Caco-2 (cell line): ENCODE measurements at regions not wholly inside any gene's neighbourhood (a gene's known extent, or its start where the extent isn't known, plus 50 kb on each side); places are given as distances from the start of the nearest gene placed in this dataset.

ENCODE experiments used
- BruUV-seq: library from RNA; stranded (reverse); fragments of 400-500 nt; replicated peaks from 2 replicates; lab custom pipeline; 2021; lab: Mats Ljungman, UMichigan
- CTCF ChIA-PET: fragments of 300-600 bp; sonication (Branson Sonifier 250); formaldehyde crosslinking; loops from one replicate; lab custom pipeline; 2022; ENCODE audit warnings: antibody characterized with exemption; lab: Charles Lee
- POLR2A ChIA-PET: fragments of 300-600 bp; sonication (Branson Sonifier 250); formaldehyde crosslinking; loops from one replicate; lab custom pipeline; 2022; ENCODE audit warnings: antibody characterized with exemption; lab: Charles Lee
- DNase-seq, 2 experiments: peaks; one replicate each; pipeline versions ENCODE4 v3.0.0 to v3.0.0-alpha.2; 2020 to 2022
- H3K27me3 ChIP-seq: replicated peaks from 2 replicates; pipeline ENCODE4 v1.6.0; 2011; ENCODE audit warnings: low read length; ENCODE audit not compliant: control insufficient read depth, insufficient read depth
- H3K36me3 ChIP-seq: 2 replicates; pipeline ENCODE4 v1.5.1; 2011; ENCODE audit warnings: low read length; ENCODE audit not compliant: control insufficient read depth, insufficient read depth
- H3K4me1 ChIP-seq: fragments of 250-450 bp; sonication (Bioruptor Pico); 2 replicates; pipeline ENCODE4 v1.5.1; 2020; ENCODE audit warnings: mild to moderate bottlenecking
- H3K4me3 ChIP-seq: 2 replicates; pipeline ENCODE4 v1.5.1; 2011; ENCODE audit warnings: low read depth, mild to moderate bottlenecking, control low read depth, low read length
- H3K9me3 ChIP-seq: fragments of 250-450 bp; sonication (Bioruptor Pico); 2 replicates; pipeline ENCODE4 v1.5.1; 2020; ENCODE audit warnings: mild to moderate bottlenecking, moderate library complexity
- H3K27ac Mint-ChIP-seq: one replicate; pipeline ENCODE4 v1.8.0; 2022; ENCODE audit warnings: mixed read lengths; ENCODE audit not compliant: unreplicated experiment
- H3K27me3 Mint-ChIP-seq: one replicate; pipeline ENCODE4 v1.8.0; 2022; ENCODE audit warnings: mixed read lengths; ENCODE audit not compliant: insufficient read depth, unreplicated experiment
- H3K36me3 Mint-ChIP-seq: one replicate; pipeline ENCODE4 v1.8.0; 2022; ENCODE audit warnings: mild to moderate bottlenecking, mixed read lengths; ENCODE audit not compliant: insufficient read depth, unreplicated experiment
- H3K4me1 Mint-ChIP-seq: one replicate; pipeline ENCODE4 v1.8.0; 2022; ENCODE audit warnings: low read depth, mixed read lengths; ENCODE audit not compliant: unreplicated experiment
- H3K4me3 Mint-ChIP-seq: one replicate; pipeline ENCODE4 v1.8.0; 2022; ENCODE audit warnings: mild to moderate bottlenecking, moderate library complexity, mixed read lengths; ENCODE audit not compliant: unreplicated experiment
- H3K9me3 Mint-ChIP-seq: one replicate; pipeline ENCODE4 v1.8.0; 2022; ENCODE audit warnings: mixed read lengths; ENCODE audit not compliant: unreplicated experiment
- intact Hi-C: fragments of 100-400 bp; cut with micrococcal nuclease; formaldehyde crosslinking; loops from one replicate; pipeline ENCODE4 v1.10.0; 2022; ENCODE audit not compliant: unreplicated experiment
- TF ChIP-seq, protein P1 (sequence below), 2 experiments: fragments of 200-600 bp in 1 of 2; IDR thresholded peaks; 1 replicate in 1 of 2; 2 replicates in 1 of 2; pipeline versions ENCODE4 v1.5.1 to v1.8.0; 2011 to 2022; ENCODE audit warnings: antibody characterized with exemption in 1 of 2, control low read depth in 1 of 2, inconsistent platforms in 1 of 2, low read depth in 1 of 2, low read length in 1 of 2, mild to moderate bottlenecking in 1 of 2, moderate library complexity in 1 of 2; ENCODE audit not compliant: insufficient read depth in 1 of 2, severe bottlenecking in 1 of 2, unreplicated experiment in 1 of 2

DNA sequence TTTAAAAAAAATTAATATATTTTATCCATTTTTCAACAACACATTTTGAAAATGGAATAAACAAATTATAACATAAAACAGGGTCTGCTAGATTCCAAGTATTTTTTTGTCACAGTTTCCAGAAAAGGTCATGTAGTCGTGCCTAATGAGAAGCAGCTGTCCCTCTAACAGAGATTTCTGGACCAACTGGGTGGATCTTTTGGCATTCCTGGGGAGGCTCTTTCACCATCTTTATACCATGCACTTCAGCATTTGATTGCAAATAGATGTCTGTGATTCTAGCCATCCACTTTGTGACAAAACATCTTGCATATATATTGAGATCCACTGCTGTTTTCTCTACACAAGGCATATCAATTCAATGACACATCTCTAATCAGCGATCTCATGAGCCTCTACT is 210.7 kb upstream of the LDB2 start:
- TF ChIP-seq, protein P1, sequence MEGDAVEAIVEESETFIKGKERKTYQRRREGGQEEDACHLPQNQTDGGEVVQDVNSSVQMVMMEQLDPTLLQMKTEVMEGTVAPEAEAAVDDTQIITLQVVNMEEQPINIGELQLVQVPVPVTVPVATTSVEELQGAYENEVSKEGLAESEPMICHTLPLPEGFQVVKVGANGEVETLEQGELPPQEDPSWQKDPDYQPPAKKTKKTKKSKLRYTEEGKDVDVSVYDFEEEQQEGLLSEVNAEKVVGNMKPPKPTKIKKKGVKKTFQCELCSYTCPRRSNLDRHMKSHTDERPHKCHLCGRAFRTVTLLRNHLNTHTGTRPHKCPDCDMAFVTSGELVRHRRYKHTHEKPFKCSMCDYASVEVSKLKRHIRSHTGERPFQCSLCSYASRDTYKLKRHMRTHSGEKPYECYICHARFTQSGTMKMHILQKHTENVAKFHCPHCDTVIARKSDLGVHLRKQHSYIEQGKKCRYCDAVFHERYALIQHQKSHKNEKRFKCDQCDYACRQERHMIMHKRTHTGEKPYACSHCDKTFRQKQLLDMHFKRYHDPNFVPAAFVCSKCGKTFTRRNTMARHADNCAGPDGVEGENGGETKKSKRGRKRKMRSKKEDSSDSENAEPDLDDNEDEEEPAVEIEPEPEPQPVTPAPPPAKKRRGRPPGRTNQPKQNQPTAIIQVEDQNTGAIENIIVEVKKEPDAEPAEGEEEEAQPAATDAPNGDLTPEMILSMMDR (IDR thresholded peaks at IDR 0.05; ENCODE audit: insufficient read depth in 1 of 2, low read depth in 1 of 2, low read length in 1 of 2, severe bottlenecking in 1 of 2, unreplicated experiment in 1 of 2) = no peak
- Mint-ChIP-seq H3K27ac (no peak overlapping the region), H3K4me1 (no peaks in the 10 kb centered on the region), H3K36me3 (no peaks in the 10 kb centered on the region), H3K4me3 (no peak overlapping the region), H3K9me3 (peaks cover 16% of the 10 kb centered on the region), H3K27me3 (peaks cover 2% of the 10 kb centered on the region)
- Histone ChIP-seq H3K4me1 (no peaks in the 10 kb centered on the region), H3K4me3 (no peak overlapping the region), H3K36me3 (no peaks in the 10 kb centered on the region), H3K9me3 (no peaks in the 10 kb centered on the region), H3K27me3 (no peaks in the 10 kb centered on the region)
- intact Hi-C loops = no loop called here
- ChIA-PET POLR2A (no interaction called here), CTCF (no interaction called here)
- no TSS peak for BruUV-seq
- no peak for DNase-seq

DNA sequence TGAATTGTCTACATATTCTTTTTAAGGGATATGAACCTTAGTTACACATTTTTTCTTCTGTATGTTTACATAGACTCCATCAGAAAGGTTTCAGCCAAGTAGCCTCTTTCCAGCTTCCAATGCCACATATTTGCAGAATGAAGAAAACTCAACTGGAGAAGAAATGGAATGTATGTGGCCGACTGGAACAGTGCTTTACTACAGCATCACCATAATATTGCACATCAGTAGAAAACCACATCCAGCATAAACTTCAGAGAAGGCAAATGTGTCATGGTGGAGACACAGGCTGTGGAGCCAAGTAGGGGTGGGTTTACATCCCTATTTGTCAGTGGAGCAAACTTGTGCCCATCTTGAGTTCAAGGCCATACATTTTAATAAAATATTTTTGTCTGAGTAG is 204.8 kb upstream of the LDB2 start:
- Mint-ChIP-seq H3K27me3 (no peaks in the 10 kb centered on the region), H3K27ac (no peak overlapping the region), H3K9me3 (peaks cover 9% of the 10 kb centered on the region), H3K4me1 (no peaks in the 10 kb centered on the region), H3K4me3 (no peak overlapping the region), H3K36me3 (no peaks in the 10 kb centered on the region)
- no peak for DNase-seq
- no peaks in the 10 kb centered on the region for H3K27me3 ChIP-seq
- POLR2A ChIA-PET = no interaction called here
- no peak overlapping the region for H3K4me3 ChIP-seq
- TF ChIP-seq, protein P1 (IDR thresholded peaks at IDR 0.05; ENCODE audit: insufficient read depth in 1 of 2, low read depth in 1 of 2, low read length in 1 of 2, severe bottlenecking in 1 of 2, unreplicated experiment in 1 of 2) = no peak
- no peaks in the 10 kb centered on the region for H3K9me3 ChIP-seq
- no peaks in the 10 kb centered on the region for H3K36me3 ChIP-seq
- CTCF ChIA-PET = no interaction called here
- BruUV-seq = no TSS peak
- no peaks in the 10 kb centered on the region for H3K4me1 ChIP-seq
- intact Hi-C loops = no loop called here

DNA sequence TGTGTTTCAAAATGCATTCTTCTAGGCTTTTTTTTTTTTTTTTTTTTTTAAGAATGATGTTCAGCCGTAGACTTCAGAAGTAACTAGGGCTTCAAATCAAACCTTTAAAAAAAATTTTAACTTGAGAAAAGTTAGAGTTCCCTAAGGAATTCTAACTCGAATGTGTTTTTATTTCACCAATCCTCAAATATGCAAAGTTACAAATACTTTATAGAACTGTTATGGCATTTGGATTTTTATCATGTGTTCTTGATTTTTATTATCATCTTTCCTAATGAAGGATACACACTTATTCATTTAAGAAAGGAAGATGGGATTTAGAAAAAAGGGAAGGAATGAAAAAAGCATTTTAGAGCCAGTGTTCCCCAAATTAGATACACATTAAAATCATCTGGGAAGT is 200.6 kb upstream of the LDB2 start:
- no peaks in the 10 kb centered on the region for H3K9me3 ChIP-seq
- H3K36me3 Mint-ChIP-seq = no peaks in the 10 kb centered on the region
- intact Hi-C loops = no loop called here
- no peaks in the 10 kb centered on the region for H3K9me3 Mint-ChIP-seq
- H3K27me3 ChIP-seq = no peaks in the 10 kb centered on the region
- H3K36me3 ChIP-seq = no peaks in the 10 kb centered on the region
- CTCF ChIA-PET = no interaction called here
- DNase-seq = no peak
- TF ChIP-seq, protein P1 (IDR thresholded peaks at IDR 0.05; ENCODE audit: insufficient read depth in 1 of 2, low read depth in 1 of 2, low read length in 1 of 2, severe bottlenecking in 1 of 2, unreplicated experiment in 1 of 2) = no peak
- no peak overlapping the region for H3K4me3 Mint-ChIP-seq
- POLR2A ChIA-PET = no interaction called here
- no peaks in the 10 kb centered on the region for H3K4me1 ChIP-seq
- H3K4me3 ChIP-seq = no peak overlapping the region
- no peak overlapping the region for H3K27ac Mint-ChIP-seq
- BruUV-seq = no TSS peak
- no peaks in the 10 kb centered on the region for H3K27me3 Mint-ChIP-seq
- H3K4me1 Mint-ChIP-seq = no peaks in the 10 kb centered on the region
